Testis (tissue), 2 donors: ENCODE measurements at regions not wholly inside any gene's neighbourhood (a gene's known extent, or its start where the extent isn't known, plus 50 kb on each side); places are given as distances from the start of the nearest gene placed in this dataset.
"Not testable (repeated sequence)": the region's sequence is repeated elsewhere in the genome, so short reads cannot be mapped to it uniquely, and the experiment has no call there.

Experiments
- DNase-seq: peaks from one replicate; pipeline ENCODE4 v3.0.0-alpha.2; 2019
- H3K27ac ChIP-seq, 2 donors: fragments of 200-600 bp; sonication (generic); one replicate each; pipeline ENCODE4 v1.5.1; 2019
- H3K27me3 ChIP-seq: fragments of 200-600 bp; sonication (generic); one replicate; pipeline ENCODE4 v1.5.1; 2019
- H3K36me3 ChIP-seq: fragments of 200-600 bp; sonication (generic); one replicate; pipeline ENCODE4 v1.5.1; 2017; ENCODE audit warnings: low read depth; ENCODE audit errors: missing control alignments
- H3K4me1 ChIP-seq: fragments of 200-600 bp; sonication (generic); one replicate; pipeline ENCODE4 v1.5.1; 2019
- H3K4me3 ChIP-seq, 2 donors: fragments of 200-600 bp; sonication (generic); one replicate each; pipeline ENCODE4 v1.5.1; 2017 to 2019
- H3K9me3 ChIP-seq: fragments of 200-600 bp; sonication (generic); one replicate; pipeline ENCODE4 v1.5.1; 2017
- WGBS, 2 donors: methylation state at CpG; one replicate each; pipeline ENCODE4 v1.1.5; 2018; 5-methylcytosine and 5-hydroxymethylcytosine counted together
- intact Hi-C: fragments of 100-400 bp; cut with DNase I; formaldehyde crosslinking; loops from one replicate; pipeline ENCODE4 v1.15.1; 2023; ENCODE audit warnings: low total_unique reads

DNA sequence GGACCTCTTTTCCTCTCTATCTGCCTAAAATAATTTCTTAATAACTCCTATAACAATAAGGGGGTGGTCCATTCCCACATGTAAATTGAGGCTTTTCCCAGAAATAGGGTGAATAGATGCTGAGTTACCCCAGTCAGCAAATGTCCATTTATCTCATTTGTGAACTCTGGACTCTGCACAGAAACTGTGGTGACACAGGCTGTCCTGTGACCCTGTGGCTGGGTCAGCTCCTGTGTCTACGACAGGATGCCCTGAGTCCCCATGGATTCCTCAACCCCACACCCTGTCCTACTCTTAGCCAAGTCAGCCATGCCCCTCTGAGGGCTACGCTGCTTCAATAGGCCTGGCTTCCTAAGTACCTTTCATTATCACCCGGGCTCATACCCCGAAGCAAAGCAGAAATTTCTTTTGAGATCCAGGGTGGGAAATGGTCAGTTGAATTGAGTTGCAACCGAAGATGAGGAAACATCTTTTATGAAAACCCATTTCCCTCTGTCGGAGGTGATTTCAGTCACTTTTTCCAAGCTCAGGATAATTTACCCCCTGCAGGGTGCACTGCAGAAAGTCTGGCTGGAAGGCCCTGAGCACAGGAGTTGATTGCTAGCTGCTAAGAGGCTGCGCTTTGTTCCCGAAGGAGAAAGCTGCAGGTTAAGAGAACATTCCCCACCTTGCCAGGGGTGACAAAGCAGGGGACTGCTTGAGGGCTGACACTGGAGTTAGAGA, 89.5 kb upstream of the PRSS12 start:
- intact Hi-C loops, H3K27ac ChIP-seq, DNase-seq, H3K36me3 ChIP-seq, H3K27me3 ChIP-seq, H3K4me3 ChIP-seq, H3K4me1 ChIP-seq, H3K9me3 ChIP-seq: not testable (repeated sequence)
- WGBS, 2 donors: 82 to 84% methylated on average over 5 to 8 of the region's 8 CpGs

DNA sequence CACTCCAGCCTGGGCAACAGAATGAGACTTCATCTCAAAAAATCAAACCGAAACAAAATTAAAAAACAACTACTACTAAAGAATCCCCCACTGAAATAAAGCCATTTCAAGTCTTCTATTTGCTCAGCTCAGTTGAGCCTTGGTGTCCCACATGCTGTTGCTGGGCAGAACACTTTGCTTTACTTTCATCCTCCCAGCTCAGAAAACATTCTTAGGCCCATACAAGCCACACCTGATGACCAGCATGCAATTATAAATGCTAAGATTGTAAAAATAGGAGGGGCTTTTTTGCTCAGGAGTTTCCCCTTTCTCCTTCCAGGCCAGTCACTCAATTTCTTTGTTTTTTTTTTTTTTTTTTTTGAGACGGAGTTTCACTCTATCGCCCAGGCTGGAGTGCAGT, 94.6 kb upstream of the PRSS12 start:
- H3K4me3 ChIP-seq, H3K36me3 ChIP-seq, H3K9me3 ChIP-seq, H3K27ac ChIP-seq, H3K4me1 ChIP-seq, H3K27me3 ChIP-seq, DNase-seq, intact Hi-C loops: not testable (repeated sequence)
- WGBS, 2 donors: 98% methylated on average over 3 of the region's 3 CpGs

GRCh38 chr4:118454857-118455256, 102.1 kb upstream of the PRSS12 start:
- intact Hi-C loops: not testable (repeated sequence)

DNA sequence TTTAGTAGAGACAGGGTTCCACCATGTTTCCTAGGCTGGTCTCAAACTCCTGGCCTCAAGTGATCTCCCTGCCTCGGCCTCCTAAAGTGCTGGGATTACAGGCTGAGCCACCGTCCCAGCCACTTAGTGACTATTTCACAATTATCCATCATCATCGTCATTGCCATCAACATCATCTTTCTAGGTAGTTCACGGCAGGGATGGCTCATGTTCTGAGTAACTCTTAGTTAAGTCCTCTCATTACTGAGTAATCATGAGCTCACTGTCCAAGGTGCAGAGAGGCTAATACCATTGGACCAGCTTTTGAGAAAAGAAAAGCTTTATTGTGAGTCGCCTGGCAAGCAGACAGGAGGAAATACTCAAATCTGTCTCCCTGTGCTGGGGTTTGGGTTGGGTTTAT, 108.6 kb upstream of the PRSS12 start:
- H3K4me3 ChIP-seq, H3K27ac ChIP-seq, H3K4me1 ChIP-seq, intact Hi-C loops, H3K9me3 ChIP-seq, H3K36me3 ChIP-seq, DNase-seq, H3K27me3 ChIP-seq: not testable (repeated sequence)
- 89 to 94% methylated on average over 5 of the region's 5 CpGs for WGBS, 2 donors

More at GRCh38 chr4:118454857-118455256, 102.1 kb upstream of the PRSS12 start:
- not testable (repeated sequence) for H3K27ac ChIP-seq, H3K36me3 ChIP-seq, H3K4me3 ChIP-seq, H3K27me3 ChIP-seq, H3K4me1 ChIP-seq, DNase-seq, H3K9me3 ChIP-seq
- 67% methylated on average over 1 of the region's 1 CpG for WGBS, 2 donors

DNA sequence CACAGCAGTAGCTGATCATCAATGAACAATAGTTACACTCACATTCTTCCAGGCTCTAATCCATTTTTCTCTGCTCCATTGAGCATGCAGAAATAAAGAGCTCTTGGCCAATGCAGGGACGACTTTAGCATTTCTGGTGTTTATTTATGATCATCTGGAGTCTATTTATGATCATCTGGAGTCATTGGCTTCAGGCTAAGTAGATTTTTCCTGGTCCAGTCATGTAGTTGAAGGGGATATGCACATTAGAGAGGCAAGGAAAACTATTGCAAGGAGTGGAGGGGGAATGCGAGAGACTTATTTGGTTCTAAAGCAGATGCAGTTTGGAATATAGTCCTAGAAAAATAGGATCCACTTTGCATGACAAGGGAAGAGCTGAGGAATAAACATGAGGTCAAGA, 113.0 kb upstream of the PRSS12 start:
- H3K27ac ChIP-seq, H3K4me3 ChIP-seq, DNase-seq, H3K36me3 ChIP-seq, H3K9me3 ChIP-seq, intact Hi-C loops, H3K27me3 ChIP-seq, H3K4me1 ChIP-seq: not testable (repeated sequence)
- 73 to 80% methylated on average over 2 of the region's 2 CpGs for WGBS, 2 donors

- WGBS, 2 donors: 97 to 100% methylated on average over 2 of the region's 3 CpGs
These were observed 121.3 kb upstream of the PRSS12 start for GRCh38 chr4:118474001-118474626.

DNA sequence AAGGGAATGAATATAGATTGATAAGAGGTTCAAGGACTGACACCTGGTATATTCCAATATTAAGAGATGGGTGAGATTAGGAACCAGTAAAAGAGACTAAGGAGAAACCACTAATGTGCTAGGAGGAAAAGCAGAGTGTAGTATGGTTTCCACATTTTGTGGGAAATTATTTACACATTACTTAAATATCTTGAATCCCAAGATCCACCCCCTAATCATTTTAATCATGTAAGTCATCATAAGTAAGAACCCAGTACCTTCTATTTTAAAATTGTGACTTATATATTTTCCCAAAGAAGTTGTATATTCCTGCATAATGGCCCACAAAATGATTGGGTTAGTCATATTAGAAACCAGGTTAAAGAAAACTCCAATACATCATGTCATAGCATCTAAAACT, 122.0 kb upstream of the PRSS12 start:
- H3K27ac ChIP-seq, H3K4me1 ChIP-seq, H3K27me3 ChIP-seq, intact Hi-C loops, DNase-seq, H3K4me3 ChIP-seq, H3K9me3 ChIP-seq, H3K36me3 ChIP-seq: not testable (repeated sequence)

More at GRCh38 chr4:118474001-118474626, 121.3 kb upstream of the PRSS12 start:
- H3K36me3 ChIP-seq, H3K27ac ChIP-seq, H3K4me3 ChIP-seq, H3K9me3 ChIP-seq, H3K27me3 ChIP-seq, DNase-seq, H3K4me1 ChIP-seq, intact Hi-C loops: not testable (repeated sequence)

GRCh38 chr4:118475901-118476300, 123.1 kb upstream of the PRSS12 start:
- H3K36me3 ChIP-seq, H3K4me3 ChIP-seq, H3K27ac ChIP-seq, H3K9me3 ChIP-seq, intact Hi-C loops, H3K27me3 ChIP-seq, H3K4me1 ChIP-seq, DNase-seq: not testable (repeated sequence)
- WGBS, 2 donors: 39 to 71% methylated on average over 3 of the region's 3 CpGs

DNA sequence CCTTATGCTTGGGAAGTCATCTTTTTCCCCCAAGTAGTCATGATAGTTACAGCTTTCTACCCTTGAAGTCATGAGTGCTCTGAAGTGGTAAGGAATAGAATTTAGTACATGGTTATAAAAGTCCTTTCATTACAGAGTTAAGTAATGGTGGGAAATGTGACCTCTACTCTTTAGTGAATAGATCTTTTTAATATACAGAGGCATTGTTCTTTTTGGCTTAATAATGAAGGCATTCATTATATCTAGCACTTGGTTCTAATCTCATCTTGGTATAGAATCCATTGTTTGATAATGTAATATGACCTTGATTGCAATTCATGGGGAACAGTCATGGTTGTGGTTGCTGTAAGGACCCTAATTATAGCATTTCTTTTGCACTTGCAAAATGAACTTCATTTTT, 125.0 kb upstream of the PRSS12 start:
- intact Hi-C loops, H3K27ac ChIP-seq, H3K9me3 ChIP-seq, H3K4me3 ChIP-seq, H3K36me3 ChIP-seq, H3K4me1 ChIP-seq, DNase-seq, H3K27me3 ChIP-seq: not testable (repeated sequence)

GRCh38 chr4:118485801-118486314, 133.1 kb upstream of the PRSS12 start:
- 62 to 69% methylated on average over 3 of the region's 3 CpGs for WGBS, 2 donors
- DNase-seq, H3K9me3 ChIP-seq, H3K27ac ChIP-seq, H3K4me3 ChIP-seq, intact Hi-C loops, H3K36me3 ChIP-seq, H3K4me1 ChIP-seq, H3K27me3 ChIP-seq: not testable (repeated sequence)

DNA sequence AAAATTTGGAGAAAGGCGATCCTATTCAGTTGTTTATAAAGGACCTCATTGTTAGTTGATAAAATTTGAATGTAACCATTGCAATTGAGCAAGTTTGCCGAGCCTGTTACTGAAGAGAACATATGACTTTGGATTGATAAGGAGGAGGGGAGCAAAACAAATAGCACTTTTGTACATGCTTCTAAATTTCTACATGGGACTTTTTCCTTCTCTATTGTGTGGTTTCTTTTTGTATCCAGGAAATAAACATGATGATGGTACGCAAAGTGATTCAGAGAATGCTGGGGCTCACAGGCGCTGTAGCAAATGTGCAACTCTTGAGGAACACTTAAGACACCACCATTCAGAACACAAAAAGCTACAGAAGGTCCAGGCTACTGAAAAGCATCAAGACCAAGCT, 140.2 kb upstream of the PRSS12 start:
- H3K36me3 ChIP-seq, DNase-seq, H3K27me3 ChIP-seq, intact Hi-C loops, H3K4me3 ChIP-seq, H3K27ac ChIP-seq, H3K9me3 ChIP-seq, H3K4me1 ChIP-seq: not testable (repeated sequence)
- WGBS, 2 donors: 65 to 88% methylated on average over 4 of the region's 4 CpGs

GRCh38 chr4:118494437-118494836, 141.6 kb upstream of the PRSS12 start:
- H3K4me3 ChIP-seq, H3K27me3 ChIP-seq, H3K4me1 ChIP-seq, intact Hi-C loops, H3K9me3 ChIP-seq, H3K36me3 ChIP-seq, DNase-seq, H3K27ac ChIP-seq: not testable (repeated sequence)
- WGBS, 2 donors: 77 to 88% methylated on average over 6 of the region's 6 CpGs
